Endothelial cell of umbilical vein (primary cell): ENCODE measurements at regions not wholly inside any gene's neighbourhood (a gene's known extent, or its start where the extent isn't known, plus 50 kb on each side); places are given as distances from the start of the nearest gene placed in this dataset.

Experiments
- BruUV-seq: library from RNA; stranded (reverse); fragments of 400-500 nt; replicated peaks from 2 replicates; lab custom pipeline; 2021; lab: Mats Ljungman, UMichigan
- CTCF ChIA-PET: fragments of 300-600, 350-600 bp; sonication (Branson Sonifier 250); formaldehyde crosslinking; loops from one replicate; lab custom pipeline; 2021; ENCODE audit warnings: antibody characterized with exemption, inconsistent platforms; lab: Charles Lee
- POLR2A ChIA-PET: fragments of 300-600, 350-600 bp; sonication (Branson Sonifier 250); formaldehyde crosslinking; loops from one replicate; lab custom pipeline; 2021; ENCODE audit warnings: antibody characterized with exemption, inconsistent platforms; lab: Charles Lee
- DNase-seq: peaks from one replicate; pipeline ENCODE4 v3.0.0-alpha.2; 2011; ENCODE audit warnings: low read depth, low spot score
- FAIRE-seq: peaks from 2 replicates; lab custom pipeline; 2011; peaks lifted over from hg19 to GRCh38; lab: Jason Lieb, UNC
- H2AFZ ChIP-seq: 2 replicates; pipeline ENCODE4 v1.6.0; 2012; ENCODE audit warnings: low read depth, low read length, control low read depth, inconsistent platforms
- H3K27ac ChIP-seq: 2 replicates; pipeline ENCODE4 v1.5.1; 2011; ENCODE audit warnings: low read depth, mild to moderate bottlenecking, control low read depth, low read length, moderate library complexity; ENCODE audit not compliant: insufficient read depth
- H3K27me3 ChIP-seq, 2 experiments: 2 replicates each; pipeline versions ENCODE4 v1.6.0 to v1.6.1; 2011; ENCODE audit warnings: low read length in 2 of 2, mixed read lengths in 1 of 2; ENCODE audit not compliant: control insufficient read depth in 2 of 2, insufficient read depth in 2 of 2
- H3K36me3 ChIP-seq, 2 experiments: 2 replicates in 1 of 2; 3 replicates in 1 of 2; pipeline ENCODE4 v1.5.1; 2011; ENCODE audit warnings: low read length in 2 of 2, mild to moderate bottlenecking in 1 of 2, moderate library complexity in 1 of 2; ENCODE audit not compliant: control insufficient read depth in 2 of 2, insufficient read depth in 2 of 2; ENCODE audit errors: extremely low read depth in 1 of 2
- H3K4me1 ChIP-seq: 3 replicates; pipeline ENCODE4 v1.5.1; 2011; ENCODE audit warnings: mild to moderate bottlenecking, low read length; ENCODE audit not compliant: control insufficient read depth, insufficient read depth; ENCODE audit errors: extremely low read depth
- H3K4me2 ChIP-seq: 2 replicates; pipeline ENCODE4 v1.6.1; 2011; ENCODE audit warnings: low read length, control low read depth, mixed read lengths; ENCODE audit not compliant: insufficient read depth
- H3K4me3 ChIP-seq, 3 experiments: fragments of 200-600 bp in 1 of 3; sonication (generic), shearing (Covaris generic) in 1 of 3; replicated peaks in 1 of 3; 2 replicates each; pipeline ENCODE4 v1.5.1; 2011 to 2016; ENCODE audit warnings: control low read depth in 3 of 3, low read length in 3 of 3, mild to moderate bottlenecking in 2 of 3, inconsistent platforms in 1 of 3, low read depth in 1 of 3, moderate library complexity in 1 of 3; ENCODE audit not compliant: insufficient read depth in 1 of 3
- H3K79me2 ChIP-seq: 2 replicates; pipeline ENCODE4 v1.6.0; 2012; ENCODE audit warnings: low read length, inconsistent platforms; ENCODE audit not compliant: control insufficient read depth, insufficient read depth
- H3K9ac ChIP-seq: replicated peaks from 2 replicates; pipeline ENCODE3; 2011; ENCODE audit warnings: low read length, control low read depth; ENCODE audit not compliant: insufficient read depth; ENCODE audit errors: extremely low read depth
- H3K9me1 ChIP-seq: replicated peaks from 3 replicates; pipeline ENCODE4 v1.6.0; 2011; ENCODE audit warnings: mild to moderate bottlenecking, low read length; ENCODE audit not compliant: control insufficient read depth, insufficient read depth; ENCODE audit errors: extremely low read depth
- H3K9me3 ChIP-seq: replicated peaks from 2 replicates; pipeline ENCODE4 v1.5.1; 2012; ENCODE audit warnings: low read length, inconsistent platforms; ENCODE audit not compliant: control insufficient read depth, insufficient read depth
- H4K20me1 ChIP-seq: replicated peaks from 2 replicates; pipeline ENCODE3; 2011; ENCODE audit warnings: mild to moderate bottlenecking, low read length; ENCODE audit not compliant: control insufficient read depth, insufficient read depth; ENCODE audit errors: extremely low read depth
- CTCF ChIP-seq, 2 donors: IDR thresholded peaks; 1 replicate in 1 of 2; 2 replicates in 1 of 2; pipeline ENCODE4 v1.5.1; 2011; ENCODE audit warnings: low read length in 2 of 2, mild to moderate bottlenecking in 2 of 2, moderate library complexity in 2 of 2, control low read depth in 1 of 2, inconsistent platforms in 1 of 2, low read depth in 1 of 2; ENCODE audit not compliant: insufficient read depth in 1 of 2; ENCODE audit errors: extremely low read depth in 1 of 2
- EZH2 ChIP-seq: IDR thresholded peaks from 2 replicates; pipeline ENCODE4 v1.6.1; 2012; ENCODE audit warnings: borderline replicate concordance, low read depth, mild to moderate bottlenecking, moderate library complexity, low read length, inconsistent platforms; ENCODE audit not compliant: severe bottlenecking
- FOS ChIP-seq: IDR thresholded peaks from 2 replicates; pipeline ENCODE4 v1.6.1; 2011; ENCODE audit warnings: mild to moderate bottlenecking, low read length, moderate library complexity, borderline replicate concordance; ENCODE audit not compliant: insufficient read depth
- GATA2 ChIP-seq: IDR thresholded peaks from 2 replicates; pipeline ENCODE4 v1.7.0; 2011; ENCODE audit warnings: low read depth, mild to moderate bottlenecking, moderate library complexity, mixed read lengths, low read length; ENCODE audit not compliant: insufficient read length, insufficient read depth
- JUN ChIP-seq: IDR thresholded peaks from 2 replicates; pipeline ENCODE4 v1.6.1; 2011; ENCODE audit warnings: borderline replicate concordance, low read depth; ENCODE audit not compliant: insufficient read length, insufficient read depth
- MAX ChIP-seq: IDR thresholded peaks from 2 replicates; pipeline ENCODE4 v1.6.1; 2011; ENCODE audit not compliant: insufficient read depth, insufficient read length
- MYC ChIP-seq: IDR thresholded peaks from one replicate; pipeline ENCODE4 v1.6.1; 2011; ENCODE audit warnings: mild to moderate bottlenecking, low read depth, low read length
- POLR2A ChIP-seq: IDR thresholded peaks from 2 replicates; pipeline ENCODE4 v1.6.1; 2012; ENCODE audit warnings: low read depth, mild to moderate bottlenecking, control low read depth, low read length
- POLR2AphosphoS5 ChIP-seq: IDR thresholded peaks from 2 replicates; pipeline ENCODE4 v1.6.1; 2012; ENCODE audit warnings: low read depth, mild to moderate bottlenecking, control low read depth, low read length, moderate library complexity; ENCODE audit not compliant: insufficient read depth
- dilution Hi-C: fragments of 300-500 bp; cut with MboI; formaldehyde crosslinking; loops from one replicate; pipeline ENCODE4 v1.15.0; 2019; ENCODE audit warnings: low sequenced_read_pairs; ENCODE audit not compliant: extremely low pct_ligation_motif_present
- intact Hi-C: fragments of 100-400 bp; cut with micrococcal nuclease; formaldehyde crosslinking; loops from one replicate; pipeline ENCODE4 v1.10.0; 2022

GRCh38 chr16:85539084-85539483, 74.0 kb upstream of the GSE1 start:
- dilution Hi-C loops: no loop called here
- BruUV-seq: no TSS peak
- TF ChIP-seq POLR2AphosphoS5: no peak
- no peak for TF ChIP-seq MYC
- no peak for TF ChIP-seq MAX
- no peak for TF ChIP-seq FOS
- no peak for TF ChIP-seq GATA2
- no peak for TF ChIP-seq JUN
- no peak for TF ChIP-seq CTCF (IDR thresholded peaks at IDR 0.05; ENCODE audit: extremely low read depth in 1 of 2, insufficient read depth in 1 of 2, low read depth in 1 of 2, low read length in 2 of 2)
- TF ChIP-seq EZH2: no peak
- no peak for TF ChIP-seq POLR2A

More at GRCh38 chr16:85539084-85539483, 74.0 kb upstream of the GSE1 start:
- Histone ChIP-seq H2AFZ (no peak overlapping the region), H3K27me3 (no peaks in the 10 kb centered on the region), H3K9me3 (no peaks in the 10 kb centered on the region), H3K4me3 (no peak overlapping the region), H4K20me1 (no peaks in the 10 kb centered on the region), H3K79me2 (no peaks in the 10 kb centered on the region), H3K4me2 (no peak overlapping the region), H3K36me3 (no peaks in the 10 kb centered on the region), H3K27ac (no peak overlapping the region), H3K9me1 (no peaks in the 10 kb centered on the region), H3K4me1 (peaks cover 3% of the 10 kb centered on the region), H3K9ac (no peak overlapping the region)
- intact Hi-C loops: no loop called here
- CTCF ChIA-PET: interaction anchor here (1.4 to 4.0 kb wide), 5 partner anchors 10 to 77 kb away, joined by 3 to 15 read pairs (median 7); no protein-coding TSS in a partner anchor
- FAIRE-seq (no peak), DNase-seq (no peak)
- POLR2A ChIA-PET: no interaction called here
